ENCODE measurements at regions not wholly inside any gene's neighbourhood (a gene's known extent, or its start where the extent isn't known, plus 50 kb on each side); places are given as distances from the start of the nearest gene placed in this dataset.

DNA sequence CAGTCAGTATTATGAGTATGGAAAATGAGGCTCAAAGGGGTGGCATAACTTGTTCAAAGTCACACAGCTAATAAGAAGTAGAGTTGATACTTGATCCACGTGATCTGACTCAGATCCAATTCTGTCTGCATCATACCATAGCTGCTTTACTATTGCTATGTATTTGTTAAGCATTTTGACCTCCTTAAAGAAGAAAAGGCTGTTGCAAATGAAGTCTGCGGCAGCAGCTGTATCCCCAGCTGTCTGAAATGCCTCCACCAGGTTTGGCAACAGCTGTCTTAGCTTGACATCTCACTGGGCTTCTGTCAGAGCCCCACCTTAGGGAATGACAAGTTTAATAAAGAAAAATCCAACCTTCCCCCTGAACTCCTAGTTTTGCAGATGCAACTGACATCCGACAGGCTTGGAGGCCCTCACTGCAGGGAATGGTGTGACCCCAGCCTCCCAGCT lies 75.6 kb upstream of the SLC44A1 start:
- TF ChIP-seq, protein P1, sequence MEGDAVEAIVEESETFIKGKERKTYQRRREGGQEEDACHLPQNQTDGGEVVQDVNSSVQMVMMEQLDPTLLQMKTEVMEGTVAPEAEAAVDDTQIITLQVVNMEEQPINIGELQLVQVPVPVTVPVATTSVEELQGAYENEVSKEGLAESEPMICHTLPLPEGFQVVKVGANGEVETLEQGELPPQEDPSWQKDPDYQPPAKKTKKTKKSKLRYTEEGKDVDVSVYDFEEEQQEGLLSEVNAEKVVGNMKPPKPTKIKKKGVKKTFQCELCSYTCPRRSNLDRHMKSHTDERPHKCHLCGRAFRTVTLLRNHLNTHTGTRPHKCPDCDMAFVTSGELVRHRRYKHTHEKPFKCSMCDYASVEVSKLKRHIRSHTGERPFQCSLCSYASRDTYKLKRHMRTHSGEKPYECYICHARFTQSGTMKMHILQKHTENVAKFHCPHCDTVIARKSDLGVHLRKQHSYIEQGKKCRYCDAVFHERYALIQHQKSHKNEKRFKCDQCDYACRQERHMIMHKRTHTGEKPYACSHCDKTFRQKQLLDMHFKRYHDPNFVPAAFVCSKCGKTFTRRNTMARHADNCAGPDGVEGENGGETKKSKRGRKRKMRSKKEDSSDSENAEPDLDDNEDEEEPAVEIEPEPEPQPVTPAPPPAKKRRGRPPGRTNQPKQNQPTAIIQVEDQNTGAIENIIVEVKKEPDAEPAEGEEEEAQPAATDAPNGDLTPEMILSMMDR (IDR thresholded peaks at IDR 0.05): no peak
- ATAC-seq (ENCODE audit: low FRiP score): no peak
- no peak for DNase-seq (ENCODE audit: low spot score)

DNA sequence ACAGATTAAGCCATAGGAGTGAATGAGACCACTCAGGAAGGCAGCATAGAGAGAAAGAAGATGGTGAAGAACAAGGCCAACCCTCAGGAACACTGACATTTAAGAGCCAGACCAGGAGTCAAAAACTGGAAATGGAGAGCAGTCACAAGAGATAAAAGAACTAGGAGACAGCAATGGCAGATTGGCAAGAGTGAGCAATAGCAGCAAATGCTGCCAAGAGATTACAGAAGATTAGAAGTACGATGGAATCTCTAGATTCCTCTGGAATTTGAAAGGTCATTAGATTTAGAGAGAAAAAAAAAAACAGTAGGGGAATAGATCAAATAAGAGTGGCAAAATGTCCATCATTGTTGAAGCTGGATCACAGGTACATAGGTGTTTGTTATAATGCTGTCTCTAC lies 73.4 kb upstream of the SLC44A1 start:
- DNase-seq (ENCODE audit: low spot score): no peak
- TF ChIP-seq, protein P1 (IDR thresholded peaks at IDR 0.05): no peak
- ATAC-seq (ENCODE audit: low FRiP score): no peak

DNA sequence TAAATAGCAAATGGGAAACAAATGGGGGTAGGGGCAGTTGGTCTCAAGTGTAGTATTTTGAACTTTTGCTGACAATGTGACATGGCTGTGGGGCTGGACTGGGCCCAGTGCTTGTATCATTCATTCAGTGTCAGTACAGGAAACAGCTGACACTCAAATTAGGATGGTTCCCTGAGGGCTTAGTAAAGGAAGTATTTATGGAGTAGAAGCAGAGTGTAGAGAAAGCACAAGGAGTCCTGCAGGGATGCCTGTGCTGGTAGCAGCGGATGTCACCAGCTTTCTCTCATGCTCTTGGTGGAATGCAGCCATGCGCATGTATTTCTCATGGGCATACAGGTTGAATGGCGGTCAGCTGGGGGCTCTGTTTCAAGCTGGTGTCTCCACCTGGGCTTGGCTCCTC lies 72.9 kb upstream of the SLC44A1 start:
- TF ChIP-seq, protein P1 (IDR thresholded peaks at IDR 0.05): no peak
- ATAC-seq (ENCODE audit: low FRiP score): no peak

DNA sequence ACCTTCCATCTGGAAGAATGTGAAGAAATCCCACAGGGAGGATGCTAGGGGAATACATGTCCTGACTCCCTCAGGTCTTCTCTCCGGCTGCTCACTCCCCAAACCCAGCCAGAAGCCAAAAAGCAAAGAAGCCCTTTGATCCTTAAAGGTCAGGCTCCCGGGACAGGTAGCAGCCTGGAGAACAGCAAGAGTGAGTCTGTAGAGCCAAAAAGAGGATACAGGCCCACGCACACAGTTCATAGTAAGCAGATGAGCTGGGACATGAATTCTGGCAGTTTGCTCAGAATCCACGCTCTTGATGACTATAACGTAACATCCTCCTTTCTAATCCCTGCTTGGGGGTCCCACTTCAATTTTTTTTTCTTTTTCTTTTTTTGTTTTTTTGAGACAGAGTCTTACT lies 72.0 kb upstream of the SLC44A1 start:
- no peak for ATAC-seq (ENCODE audit: low FRiP score)
- no peak for DNase-seq (ENCODE audit: low spot score)
- TF ChIP-seq, protein P1 (IDR thresholded peaks at IDR 0.05): no peak

More for the DNA sequence above, 72.9 kb upstream of the SLC44A1 start:
- DNase-seq (ENCODE audit: low spot score): no peak

GRCh38 chr9:105173306-105173705 lies 71.1 kb upstream of the SLC44A1 start:
- TF ChIP-seq, protein P1 (IDR thresholded peaks at IDR 0.05): no peak
- ATAC-seq (ENCODE audit: low FRiP score) (no peak), DNase-seq (ENCODE audit: low spot score) (no peak)

GRCh38 chr9:105173826-105174225 lies 70.6 kb upstream of the SLC44A1 start:
- ATAC-seq (ENCODE audit: low FRiP score) (no peak), DNase-seq (ENCODE audit: low spot score) (no peak)
- TF ChIP-seq, protein P1 (IDR thresholded peaks at IDR 0.05): no peak

- ATAC-seq (ENCODE audit: low FRiP score) (no peak), DNase-seq (ENCODE audit: low spot score) (no peak)
- TF ChIP-seq, protein P1 (IDR thresholded peaks at IDR 0.05): no peak
Observed at GRCh38 chr9:105176194-105176593, 68.3 kb upstream of the SLC44A1 start.
